ENCODE measurements at regions not wholly inside any gene's neighbourhood (a gene's known extent, or its start where the extent isn't known, plus 50 kb on each side); places are given as distances from the start of the nearest gene placed in this dataset.
"Not testable (repeated sequence)": the region's sequence is repeated elsewhere in the genome, so short reads cannot be mapped to it uniquely, and the experiment has no call there.

DNA sequence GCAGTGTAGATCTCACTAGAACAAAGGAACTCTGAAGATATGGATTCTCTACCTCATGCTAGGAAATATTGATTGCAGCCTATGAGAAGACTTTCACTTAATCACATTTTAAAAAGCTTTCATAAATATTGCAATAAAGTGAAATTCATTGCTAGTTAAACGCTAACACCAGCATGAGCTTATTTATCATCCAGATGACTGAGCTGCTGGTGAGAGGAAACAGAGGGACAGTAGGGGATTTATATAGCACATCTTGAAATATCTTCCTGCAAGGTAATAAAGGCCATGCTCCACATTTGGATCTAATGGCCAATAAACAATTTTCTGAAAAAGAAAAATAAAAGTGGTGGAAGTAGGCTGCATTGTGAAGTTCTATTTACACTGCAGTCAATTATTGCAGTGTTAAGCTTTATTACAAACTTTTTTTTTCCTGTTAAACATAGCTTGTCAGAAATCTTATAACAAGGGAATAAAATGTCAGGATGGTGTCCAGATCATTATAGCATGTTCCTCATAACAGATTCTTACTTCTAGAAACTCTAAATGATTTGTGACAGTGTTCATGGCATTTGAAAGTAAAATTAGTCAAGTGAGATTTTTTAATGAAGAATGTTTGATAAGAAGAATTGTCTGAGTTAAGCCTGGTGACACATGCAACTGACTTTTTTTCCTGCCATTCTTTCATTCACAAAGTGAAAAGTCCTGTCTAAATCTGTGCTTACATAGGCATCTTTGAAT, 342.6 kb downstream of the DMAC1 start:
- DNase-seq = no peak

DNA sequence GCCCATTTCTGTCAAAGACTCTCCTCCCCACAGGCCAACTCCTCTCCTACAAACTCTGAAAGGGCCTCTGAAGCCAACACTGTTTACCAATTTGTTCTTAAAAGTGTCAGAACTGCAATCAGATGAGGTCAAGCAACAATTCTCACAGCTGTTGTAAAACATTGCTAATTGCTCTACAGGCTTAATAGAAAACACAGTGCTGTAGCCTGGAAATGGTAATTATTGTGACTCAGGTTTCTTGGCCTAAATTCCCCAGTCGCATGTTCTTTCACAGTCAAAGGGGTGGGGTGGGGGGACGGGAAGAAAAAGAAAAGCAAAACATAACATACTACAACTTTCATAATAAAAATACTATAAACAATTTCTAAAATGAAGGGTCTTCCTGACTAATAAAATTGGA, 343.2 kb downstream of the DMAC1 start:
- no peak for DNase-seq

DNA sequence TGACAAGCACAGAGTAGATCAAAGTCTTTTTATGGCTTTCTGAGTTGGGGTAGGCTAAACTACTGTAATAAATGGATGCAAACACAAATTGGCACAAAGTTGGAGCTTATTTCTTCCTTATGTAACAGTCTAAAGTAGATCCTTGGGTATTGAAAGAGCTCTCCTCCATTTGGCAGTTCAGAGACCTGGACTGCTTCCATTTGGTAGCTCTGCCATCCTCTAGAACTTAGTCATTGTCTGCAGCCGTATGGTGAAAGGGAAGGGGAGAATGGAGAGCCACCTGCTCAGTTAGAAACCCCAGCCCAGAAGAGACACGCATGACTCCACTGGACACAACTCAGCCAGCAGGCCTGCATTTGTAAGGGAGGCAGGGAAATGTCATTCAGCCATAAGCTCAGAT, 345.0 kb downstream of the DMAC1 start:
- DNase-seq = no peak

DNA sequence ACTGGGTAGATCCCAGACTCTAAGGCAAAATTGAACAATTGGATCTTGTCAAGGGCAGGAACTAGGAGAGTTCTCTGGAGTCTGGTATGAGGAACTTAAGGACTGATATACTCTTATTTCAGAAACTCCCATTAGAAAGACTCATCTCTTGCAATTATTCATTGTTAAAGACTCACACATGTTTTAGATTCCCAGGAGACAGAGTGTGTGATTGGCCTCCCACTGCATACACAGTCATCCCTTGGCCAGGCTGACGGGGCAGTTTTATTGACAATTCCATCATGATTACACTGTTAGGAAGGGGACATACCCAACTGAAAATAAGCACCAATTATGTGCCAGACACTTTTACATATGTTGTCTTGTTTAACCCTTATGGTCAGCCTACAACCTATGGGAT, 347.2 kb downstream of the DMAC1 start:
- no peak for DNase-seq

DNA sequence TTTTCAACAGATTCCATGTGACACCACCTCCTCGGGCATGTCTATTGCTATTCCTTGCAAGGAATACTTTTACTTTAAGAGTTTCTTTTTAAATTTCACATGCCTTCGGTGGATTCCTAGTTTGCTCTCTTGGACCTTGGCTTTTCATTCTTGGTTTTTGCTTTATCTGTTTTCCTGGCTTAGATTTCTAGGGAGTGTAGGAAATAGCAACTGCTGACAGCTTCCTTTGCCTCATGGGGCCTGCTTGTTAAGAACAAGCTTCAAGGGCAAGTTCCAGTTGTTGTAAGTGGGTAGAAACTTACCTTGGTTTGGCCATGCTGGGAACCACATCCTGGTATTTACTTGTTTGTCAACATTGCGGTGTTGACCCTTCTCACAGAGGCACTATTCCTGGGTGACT, 348.5 kb downstream of the DMAC1 start:
- DNase-seq = no peak

DNA sequence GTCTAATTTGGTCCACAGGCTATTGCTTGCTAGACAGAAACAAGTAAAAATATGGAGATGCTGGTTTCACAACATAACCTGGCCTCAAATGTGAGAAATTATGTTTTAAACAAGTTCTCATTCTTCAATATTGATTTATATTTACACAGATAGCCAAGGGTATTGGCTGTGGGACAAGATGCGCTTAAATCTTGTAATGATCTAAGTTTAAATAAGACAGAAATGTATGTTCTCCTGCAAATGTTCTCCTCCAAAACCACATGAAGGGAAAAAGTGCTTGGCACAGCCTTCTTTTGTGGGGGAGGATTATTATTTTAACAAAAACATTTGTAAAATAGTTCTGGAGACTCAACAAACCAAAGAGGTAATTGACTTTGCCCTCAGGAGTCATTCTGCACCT, 356.0 kb downstream of the DMAC1 start:
- no peak for DNase-seq

DNA sequence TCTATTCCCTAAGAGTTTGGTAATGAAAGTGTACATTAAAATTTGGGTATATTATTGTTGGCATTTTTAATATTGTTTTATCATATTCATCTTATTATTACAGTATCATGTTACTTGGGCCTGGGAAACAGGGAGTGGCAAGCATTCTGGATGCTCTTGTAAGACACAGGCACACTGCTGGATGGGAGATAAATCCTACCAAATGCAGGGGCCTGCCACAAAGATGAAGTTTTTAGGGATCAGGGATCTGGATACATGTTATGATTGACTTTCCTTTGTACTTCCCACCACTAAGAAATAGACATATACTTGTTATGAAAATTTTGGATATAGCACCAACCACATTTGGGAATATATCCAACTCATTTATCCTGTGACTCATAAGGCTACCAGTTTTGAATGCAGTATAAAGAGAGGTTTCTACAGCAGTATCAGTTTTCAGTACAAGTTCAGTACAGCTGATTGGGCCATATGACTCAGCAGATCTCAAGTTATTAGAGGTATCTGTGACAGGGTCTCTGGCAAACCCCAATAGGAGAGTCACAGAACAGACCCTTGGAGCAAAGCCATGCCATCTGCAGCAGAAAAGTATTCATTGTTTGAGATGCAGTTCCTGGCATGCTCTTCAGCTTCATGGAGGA, 360.1 kb downstream of the DMAC1 start:
- no peak for DNase-seq

DNA sequence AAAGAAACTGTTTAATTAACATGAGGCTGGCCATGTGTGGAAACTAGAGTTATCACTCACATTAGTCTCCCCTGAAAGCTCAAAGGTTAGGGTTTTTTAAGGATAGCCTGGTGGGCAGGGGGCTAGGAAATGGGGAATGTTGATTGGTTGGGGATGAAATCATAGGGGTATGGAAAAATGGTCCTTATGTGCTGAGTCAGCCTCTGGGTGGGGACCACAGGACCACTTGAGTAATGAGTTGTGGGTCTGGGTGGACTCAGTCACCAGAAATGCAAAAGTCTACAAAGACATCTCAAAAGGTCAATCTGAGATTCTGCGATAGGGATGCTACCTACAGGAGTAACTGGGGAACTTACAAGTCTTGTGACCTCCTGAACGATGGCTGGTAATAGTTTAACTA, 362.8 kb downstream of the DMAC1 start:
- no peak for DNase-seq

DNA sequence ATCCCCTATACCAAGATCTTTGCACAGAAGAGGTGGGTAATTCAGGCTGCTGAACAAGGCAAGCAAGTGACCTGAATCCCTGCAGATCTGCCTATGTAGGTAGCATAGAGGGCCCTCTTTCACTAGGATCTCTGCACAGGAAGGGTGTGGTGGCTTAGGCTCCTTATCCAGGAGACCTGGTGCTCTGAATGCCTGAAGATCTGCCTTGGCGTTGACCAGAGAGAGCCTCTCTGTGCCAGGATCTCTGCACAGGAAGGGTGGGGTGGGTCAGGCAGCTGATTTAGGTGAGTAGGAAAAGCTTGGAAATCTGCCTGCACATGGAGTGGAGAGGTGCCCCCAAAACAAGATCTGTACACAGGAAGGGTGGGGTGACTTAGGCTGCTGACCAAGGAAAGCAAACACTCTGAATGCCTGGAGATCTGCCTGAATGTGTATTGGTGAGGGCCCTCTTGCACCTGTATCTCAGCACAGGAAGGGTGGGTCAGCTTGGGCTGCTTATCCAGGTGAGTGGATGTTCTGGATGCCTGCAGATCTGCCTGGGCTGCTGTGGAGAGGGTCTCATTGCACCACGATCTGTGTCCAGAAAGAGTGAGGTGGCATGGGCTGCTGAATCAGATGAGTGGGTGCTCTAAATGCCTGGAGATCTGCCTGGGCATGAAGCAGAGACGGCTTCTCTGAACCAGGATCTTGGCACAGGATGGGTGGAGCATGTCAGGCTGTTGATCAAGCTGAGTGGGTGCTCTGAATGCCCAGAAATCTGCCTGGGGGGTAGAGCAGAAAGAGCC, 365.9 kb downstream of the DMAC1 start:
- no peak for DNase-seq

DNA sequence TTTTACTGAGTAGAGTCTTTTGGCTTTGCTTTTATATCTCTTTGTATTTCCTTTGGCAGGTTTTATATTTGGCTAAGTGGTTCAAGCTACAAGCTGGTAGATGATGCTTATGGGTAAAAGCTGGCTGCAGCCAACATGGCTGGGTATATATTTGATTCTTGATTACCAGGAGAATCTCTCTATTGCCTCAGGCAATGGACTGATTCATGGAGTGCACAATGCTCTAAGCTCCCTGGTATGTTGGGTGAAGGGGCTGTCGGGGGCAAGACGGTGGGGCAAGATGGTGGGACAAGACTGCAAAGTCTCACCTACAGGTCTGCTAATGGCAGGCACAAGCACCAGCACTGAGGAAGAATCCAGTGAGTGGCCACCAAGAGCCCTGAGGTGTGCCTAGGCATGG, 366.6 kb downstream of the DMAC1 start:
- DNase-seq = no peak

DNA sequence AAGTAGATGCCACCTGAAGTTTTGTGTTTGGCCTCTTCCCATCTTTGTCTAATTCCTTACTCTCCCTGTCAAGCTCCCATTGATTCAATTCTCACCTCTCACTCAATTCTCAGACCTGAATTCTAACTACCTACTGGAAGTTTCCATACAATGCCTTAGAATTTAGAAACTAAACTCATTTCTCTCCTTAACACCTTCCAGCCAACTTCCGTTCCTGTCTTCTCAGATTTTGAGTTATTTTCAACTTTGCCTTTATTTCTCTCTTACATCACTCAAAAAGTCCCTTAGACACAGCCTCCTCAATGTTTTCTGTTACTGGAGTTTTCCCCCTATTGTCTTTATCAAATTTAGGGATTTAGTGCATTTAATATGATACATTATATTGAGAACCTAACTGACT, 382.2 kb downstream of the DMAC1 start:
- DNase-seq = not testable (repeated sequence)

DNA sequence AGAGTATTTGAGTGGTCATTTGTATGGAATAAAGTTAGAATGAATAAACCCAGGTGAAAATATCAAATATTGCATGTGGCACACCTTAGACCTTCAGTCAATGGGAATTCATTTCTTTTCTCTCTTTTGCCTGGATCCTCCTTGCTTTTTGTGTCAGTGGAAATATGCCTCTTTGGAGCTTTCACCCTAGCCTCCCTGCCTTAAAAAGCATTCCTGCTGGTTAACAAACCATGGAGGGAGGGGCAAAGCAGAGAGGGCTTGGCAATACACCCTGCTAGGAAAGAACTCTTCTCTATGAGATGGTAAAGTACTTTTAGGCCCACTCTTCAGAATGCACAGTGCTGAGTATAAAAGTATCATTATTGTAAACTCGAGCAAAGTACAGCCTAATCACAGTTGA, 383.7 kb downstream of the DMAC1 start:
- DNase-seq = no peak

DNA sequence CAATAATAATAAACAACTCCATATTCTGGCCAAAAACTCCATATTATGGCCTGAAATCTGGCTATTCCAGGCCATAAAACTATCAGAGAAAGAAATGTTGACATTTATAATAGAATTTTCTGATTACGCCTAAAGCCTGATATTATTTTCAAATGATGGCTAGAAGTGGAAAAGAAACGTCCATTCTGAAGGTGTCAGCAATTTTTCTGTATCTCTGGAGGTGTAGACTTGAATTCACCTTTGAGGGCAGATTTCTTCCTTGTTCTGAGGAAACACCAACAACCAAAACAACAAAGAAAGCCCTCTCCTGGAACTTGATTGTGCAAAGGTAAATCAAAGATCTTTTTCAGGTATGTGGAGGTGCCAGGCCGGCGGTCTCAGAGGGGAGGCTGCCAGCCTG, 390.7 kb downstream of the DMAC1 start:
- no peak for DNase-seq

DNA sequence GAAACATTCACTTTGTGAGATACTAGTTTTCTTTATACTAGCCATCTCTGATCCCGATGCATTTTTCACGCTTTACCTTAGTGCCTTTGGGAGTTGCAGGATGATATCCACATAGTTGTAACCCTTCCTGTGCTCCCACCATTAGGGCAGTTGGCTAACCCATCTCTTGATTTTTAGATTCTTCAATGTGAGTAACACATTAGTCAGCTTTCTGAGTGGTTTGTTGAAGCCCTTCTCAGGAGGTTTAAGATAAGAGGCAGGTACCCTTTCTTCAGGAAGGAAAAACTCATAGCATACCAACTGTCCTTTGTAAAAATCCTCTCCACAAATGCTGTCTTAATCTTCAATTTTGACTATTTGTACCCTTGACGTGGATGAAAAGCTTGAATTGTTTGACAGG, 392.3 kb downstream of the DMAC1 start:
- DNase-seq = no peak

DNA sequence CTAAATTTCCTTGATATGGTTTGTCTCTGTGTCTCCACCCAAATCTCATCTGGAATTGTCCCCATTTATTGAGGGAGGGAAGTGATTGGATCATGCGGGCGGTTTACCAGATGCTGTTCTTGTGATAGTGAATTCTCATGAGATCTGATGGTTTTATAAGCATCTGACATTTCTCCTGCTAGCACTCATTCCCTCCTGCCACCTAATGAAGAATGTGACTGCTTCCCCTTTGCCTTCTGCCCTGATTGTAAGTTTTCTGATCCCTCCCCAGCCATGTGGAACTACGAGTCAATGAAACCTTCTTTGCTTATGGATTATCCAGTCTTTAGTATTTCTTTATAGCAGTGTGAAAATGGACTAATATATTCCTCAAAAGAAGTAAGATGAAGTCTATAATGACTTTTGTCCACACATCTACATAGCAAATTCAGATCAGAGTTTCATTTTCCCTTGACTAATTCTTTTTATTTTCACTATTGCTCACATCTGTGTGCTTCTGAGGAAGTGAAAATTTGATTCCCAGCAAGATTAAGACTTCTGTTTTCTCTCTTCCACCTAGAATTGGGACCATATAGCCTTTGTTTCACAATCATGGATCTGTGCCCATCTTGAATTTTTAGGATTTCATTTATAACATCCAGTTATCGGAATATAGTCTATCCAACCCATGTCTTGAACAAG, 393.5 kb downstream of the DMAC1 start:
- no peak for DNase-seq

DNA sequence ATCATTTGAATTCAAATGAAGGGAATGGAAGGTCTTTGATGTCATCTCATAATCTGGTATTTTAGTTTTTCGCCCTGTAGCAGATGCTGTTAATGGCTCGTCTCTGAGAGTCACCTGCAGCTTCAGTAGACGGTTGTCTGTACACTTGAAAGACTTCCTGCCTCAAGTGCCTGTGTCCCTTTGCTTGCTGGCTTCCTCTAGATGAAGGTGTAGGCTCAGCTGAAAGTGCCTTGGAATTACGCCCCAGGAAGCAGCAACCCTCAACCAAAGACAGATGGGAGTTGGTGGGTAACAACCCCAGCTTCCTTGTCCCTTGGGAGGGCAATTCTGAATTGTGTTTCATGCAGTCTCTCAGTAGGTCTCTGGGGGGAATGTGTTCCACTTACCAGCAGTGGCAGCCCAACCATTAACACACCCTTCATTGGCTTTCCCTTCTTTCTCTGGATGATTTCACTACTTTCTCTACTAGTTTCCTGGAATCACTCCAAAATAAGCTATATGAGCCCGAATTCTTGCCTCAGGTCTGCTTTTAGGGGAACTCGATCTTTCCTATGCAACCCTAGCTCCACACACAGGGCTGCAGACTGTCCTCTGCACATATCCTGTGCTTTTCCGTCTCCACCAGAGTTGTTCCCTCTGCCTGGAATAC, 395.6 kb downstream of the DMAC1 start:
- DNase-seq = no peak

DNA sequence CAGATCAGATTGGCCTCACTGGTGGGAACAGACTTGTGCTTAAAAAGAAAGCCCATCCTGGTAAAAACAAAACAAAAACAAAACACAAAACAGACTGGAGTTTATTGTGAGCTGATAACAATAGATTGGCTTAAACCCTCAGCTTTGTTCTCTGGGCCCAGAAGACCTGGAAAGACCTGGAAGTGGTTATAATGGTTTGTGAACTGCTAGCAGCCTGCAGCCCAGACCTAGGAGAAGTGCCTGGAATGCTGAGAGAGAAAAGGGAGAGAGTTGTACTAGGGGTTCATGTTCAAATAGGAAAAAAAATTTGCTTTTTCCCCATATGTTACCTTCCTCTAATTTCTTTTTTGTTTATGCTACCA, 396.6 kb downstream of the DMAC1 start:
- no peak for DNase-seq

DNA sequence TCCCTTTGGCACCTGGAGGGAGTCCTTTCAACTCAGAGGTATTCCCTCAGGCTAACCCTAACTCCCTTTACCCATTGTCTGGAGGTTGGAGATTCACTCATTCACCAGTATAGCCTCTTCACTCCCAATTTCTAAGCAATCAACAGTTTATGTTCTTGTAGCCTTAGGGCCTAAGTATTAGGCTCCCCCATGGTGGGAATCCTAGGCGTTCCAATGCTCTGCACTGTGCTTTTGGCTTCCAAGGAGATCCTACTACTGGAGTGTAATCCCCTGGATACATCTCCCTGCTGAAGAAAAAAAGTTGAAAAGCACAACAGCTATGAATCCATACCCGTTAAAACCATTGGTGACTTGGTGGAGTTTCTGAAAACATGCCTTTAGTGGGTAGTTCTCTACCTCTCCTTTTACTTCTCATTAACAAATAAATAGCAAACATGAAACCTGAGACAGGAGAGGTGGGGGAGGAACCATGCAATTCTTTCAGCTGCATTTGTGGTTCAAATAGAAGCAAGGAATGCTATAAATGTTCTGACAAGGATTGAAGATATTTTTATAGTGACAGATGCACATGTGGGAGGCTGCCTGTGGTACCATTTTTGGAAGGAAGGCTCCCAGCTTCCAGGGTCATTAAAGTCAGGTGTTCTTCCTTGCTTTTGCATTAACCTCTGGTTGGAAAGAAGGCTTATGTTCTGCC, 397.1 kb downstream of the DMAC1 start:
- no peak for DNase-seq

DNA sequence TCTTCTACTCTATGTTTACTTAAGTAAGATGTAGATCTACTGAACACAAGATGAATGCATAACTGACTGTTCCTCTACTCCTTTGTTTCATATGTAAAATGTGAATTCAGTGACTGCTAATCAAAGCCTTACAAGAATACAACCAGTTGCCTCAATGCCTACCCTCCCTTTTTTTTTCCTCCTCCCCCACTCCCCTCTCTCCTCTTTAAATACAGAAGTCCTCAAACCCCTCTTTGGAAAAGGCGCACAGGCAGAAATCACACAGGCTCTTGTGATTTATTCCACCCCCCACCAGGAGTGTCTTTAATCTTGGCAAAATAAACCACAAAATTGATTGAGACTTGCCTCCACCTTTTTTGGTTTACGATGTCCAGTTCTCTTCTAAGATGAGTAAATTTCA, 398.5 kb downstream of the DMAC1 start:
- DNase-seq = no peak

DNA sequence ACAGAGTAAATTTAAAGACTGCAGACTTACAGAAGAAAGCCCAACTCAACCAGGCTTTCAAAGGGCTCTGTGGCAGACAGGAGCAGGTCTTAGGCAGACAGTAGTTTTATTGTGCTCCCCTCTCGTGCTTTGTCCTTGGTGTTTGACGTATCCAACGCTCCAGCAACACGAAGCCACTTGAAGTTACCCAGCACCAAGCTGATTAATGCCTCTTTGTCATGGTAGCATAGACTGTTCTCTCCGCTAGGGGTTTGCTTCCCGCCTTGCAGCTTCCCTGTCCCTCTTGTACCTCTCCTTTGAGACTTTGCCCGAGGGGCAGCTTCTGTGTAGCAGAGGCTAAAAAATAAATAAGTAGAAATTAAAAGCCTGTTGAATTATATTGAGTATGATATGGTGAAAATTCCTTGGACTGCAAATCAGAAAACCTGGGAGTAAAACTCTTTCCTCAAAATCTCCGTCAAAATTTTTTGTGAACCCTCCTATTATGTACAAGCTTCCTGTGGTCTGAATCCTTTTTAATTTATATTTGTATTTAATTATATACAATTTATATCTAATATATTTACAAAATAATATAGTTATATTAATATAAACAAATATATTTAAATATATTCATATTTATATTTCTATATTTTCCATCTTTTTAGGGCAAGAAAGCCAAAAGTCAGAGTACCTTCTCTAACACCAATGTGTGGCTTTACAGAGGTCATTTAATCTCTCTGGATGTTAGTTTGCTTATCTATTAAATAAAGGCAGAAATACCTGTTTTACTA, 405.4 kb downstream of the DMAC1 start:
- no peak for DNase-seq

DNA sequence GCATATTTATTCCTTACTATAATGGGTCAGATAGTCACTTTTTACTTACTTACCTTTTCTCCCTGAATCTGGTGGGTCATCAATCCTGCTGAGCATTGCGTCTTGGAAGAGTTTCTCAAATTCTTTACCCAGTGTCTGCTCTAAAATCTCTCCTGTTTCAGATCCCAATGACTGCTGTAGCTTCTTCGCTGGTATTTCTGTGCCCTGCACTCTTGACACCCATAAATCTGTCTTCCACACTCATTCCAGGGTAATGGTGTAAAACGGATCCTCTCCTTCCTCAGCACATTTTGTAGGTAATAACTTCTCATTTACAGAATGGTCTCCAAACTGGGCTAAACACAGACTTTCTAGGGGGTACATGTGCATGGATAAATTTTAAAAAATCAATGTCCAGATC, 407.4 kb downstream of the DMAC1 start:
- no peak for DNase-seq

DNA sequence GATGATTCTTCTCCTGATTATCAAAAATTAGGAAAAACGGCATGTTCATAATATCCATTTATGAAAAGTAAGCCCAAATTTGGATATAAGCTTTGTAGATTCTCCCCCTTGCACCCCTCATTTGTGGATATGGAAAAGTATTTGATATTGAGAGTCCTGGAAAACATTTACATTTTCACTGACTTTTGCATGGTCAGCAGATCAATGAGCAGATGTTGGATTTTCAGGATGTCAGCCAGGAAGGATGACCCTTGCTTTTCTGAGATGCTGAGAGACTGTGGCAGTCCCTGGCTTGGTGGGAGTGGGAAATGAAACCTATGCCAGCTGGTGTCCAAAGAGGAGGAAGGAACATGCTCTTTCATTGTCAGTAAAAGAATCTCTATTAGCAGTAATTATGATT, 410.8 kb downstream of the DMAC1 start:
- DNase-seq = no peak
